ENCODE measurements at regions not wholly inside any gene's neighbourhood (a gene's known extent, or its start where the extent isn't known, plus 50 kb on each side); places are given as distances from the start of the nearest gene placed in this dataset.

DNA sequence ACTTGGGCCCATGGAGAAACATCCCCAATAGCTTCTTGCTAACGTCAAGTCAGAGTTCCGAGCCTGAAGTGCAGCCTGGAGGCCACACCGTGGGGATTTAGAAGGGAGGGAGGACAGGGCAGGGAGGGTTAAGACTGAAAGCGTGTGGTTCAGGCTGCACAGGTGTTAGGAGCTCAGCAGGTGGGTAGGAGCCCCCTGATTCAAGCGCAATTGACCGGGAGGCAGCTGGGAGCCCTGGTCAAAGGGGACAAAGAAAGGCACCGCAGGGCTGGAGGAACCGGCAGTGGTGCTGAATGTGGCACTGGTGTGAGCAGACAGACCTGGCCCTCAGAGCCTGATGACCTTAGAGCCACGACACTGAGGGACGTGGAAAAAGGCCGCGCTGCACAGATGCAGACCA is 149.6 kb downstream of the TMEM18 start:
- TF ChIP-seq, protein P1, sequence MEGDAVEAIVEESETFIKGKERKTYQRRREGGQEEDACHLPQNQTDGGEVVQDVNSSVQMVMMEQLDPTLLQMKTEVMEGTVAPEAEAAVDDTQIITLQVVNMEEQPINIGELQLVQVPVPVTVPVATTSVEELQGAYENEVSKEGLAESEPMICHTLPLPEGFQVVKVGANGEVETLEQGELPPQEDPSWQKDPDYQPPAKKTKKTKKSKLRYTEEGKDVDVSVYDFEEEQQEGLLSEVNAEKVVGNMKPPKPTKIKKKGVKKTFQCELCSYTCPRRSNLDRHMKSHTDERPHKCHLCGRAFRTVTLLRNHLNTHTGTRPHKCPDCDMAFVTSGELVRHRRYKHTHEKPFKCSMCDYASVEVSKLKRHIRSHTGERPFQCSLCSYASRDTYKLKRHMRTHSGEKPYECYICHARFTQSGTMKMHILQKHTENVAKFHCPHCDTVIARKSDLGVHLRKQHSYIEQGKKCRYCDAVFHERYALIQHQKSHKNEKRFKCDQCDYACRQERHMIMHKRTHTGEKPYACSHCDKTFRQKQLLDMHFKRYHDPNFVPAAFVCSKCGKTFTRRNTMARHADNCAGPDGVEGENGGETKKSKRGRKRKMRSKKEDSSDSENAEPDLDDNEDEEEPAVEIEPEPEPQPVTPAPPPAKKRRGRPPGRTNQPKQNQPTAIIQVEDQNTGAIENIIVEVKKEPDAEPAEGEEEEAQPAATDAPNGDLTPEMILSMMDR (IDR thresholded peaks at IDR 0.05) = no peak
- TF ChIP-seq POLR2A (IDR thresholded peaks at IDR 0.05) (no peak), EP300 (IDR thresholded peaks at IDR 0.05) (no peak)

All from sigmoid colon (tissue), 4 donors.